H1 (cell line): ENCODE measurements at regions not wholly inside any gene's neighbourhood (a gene's known extent, or its start where the extent isn't known, plus 50 kb on each side); places are given as distances from the start of the nearest gene placed in this dataset.

Experiments used
- ASH2L ChIP-seq: fragments of 200-600, 300-600 bp; sonication (generic); IDR thresholded peaks from one replicate; pipeline ENCODE4 v1.7.1; 2017; ENCODE audit warnings: low read length
- BRCA1 ChIP-seq: IDR thresholded peaks from 2 replicates; pipeline ENCODE4 v1.6.1; 2012; ENCODE audit warnings: low read depth, low read length, improper control_type of control experiment
- CBX8 ChIP-seq: fragments of 300-800, 300-1000 bp; sonication (generic); IDR thresholded peaks from 2 replicates; pipeline ENCODE4 v1.7.1; 2016; ENCODE audit warnings: low read depth, low read length, borderline replicate concordance
- KDM1A ChIP-seq: fragments of 200-600, 300-600 bp; sonication (generic); IDR thresholded peaks from 2 replicates; pipeline ENCODE4 v1.7.1; 2016; ENCODE audit warnings: mild to moderate bottlenecking, low read length, borderline replicate concordance
- SAP30 ChIP-seq: fragments of 300-600 bp; sonication (generic); IDR thresholded peaks from 2 replicates; pipeline ENCODE4 v1.7.1; 2012; ENCODE audit warnings: low read length, moderate library complexity, mild to moderate bottlenecking, inconsistent platforms; ENCODE audit not compliant: insufficient read depth, insufficient replicate concordance
- ZNF274 ChIP-seq: IDR thresholded peaks from 2 replicates; pipeline ENCODE4 v1.7.0; 2012; ENCODE audit warnings: low read length, borderline replicate concordance; ENCODE audit errors: extremely low read depth
- TF ChIP-seq, protein P1 (sequence below): fragments of 300-600 bp; sonication (generic); IDR thresholded peaks from 2 replicates; pipeline ENCODE4 v1.7.1; 2012; ENCODE audit warnings: low read length, moderate library complexity, mild to moderate bottlenecking, inconsistent platforms; ENCODE audit not compliant: insufficient replicate concordance
- TF ChIP-seq, protein P2 (sequence below): IDR thresholded peaks from 2 replicates; pipeline ENCODE4 v1.6.1; 2011; ENCODE audit warnings: low read depth, mild to moderate bottlenecking, low read length; ENCODE audit not compliant: insufficient read depth
- TF ChIP-seq, protein P3 (sequence below): IDR thresholded peaks from 2 replicates; pipeline ENCODE4 v1.6.1; 2012; ENCODE audit warnings: low read length, inconsistent platforms

DNA sequence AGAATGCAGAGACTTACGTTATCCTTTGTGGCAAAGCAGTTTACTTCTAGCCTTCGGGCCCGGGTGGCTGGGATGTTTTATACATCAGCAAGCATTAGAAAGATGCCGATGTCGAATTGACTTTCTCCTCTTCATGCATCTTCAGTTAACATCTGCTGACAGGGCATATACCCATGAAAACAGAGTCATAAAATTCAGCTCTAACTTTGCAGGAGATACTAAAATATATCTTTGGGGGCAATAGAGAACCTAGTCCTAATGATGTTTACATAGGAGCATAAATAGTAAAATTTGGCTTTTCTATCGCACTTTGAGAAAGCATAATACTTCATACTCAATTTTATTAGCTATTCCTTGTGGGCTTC is 247.9 kb downstream of the PRELID2 start (continued):
- TF ChIP-seq, protein P1, sequence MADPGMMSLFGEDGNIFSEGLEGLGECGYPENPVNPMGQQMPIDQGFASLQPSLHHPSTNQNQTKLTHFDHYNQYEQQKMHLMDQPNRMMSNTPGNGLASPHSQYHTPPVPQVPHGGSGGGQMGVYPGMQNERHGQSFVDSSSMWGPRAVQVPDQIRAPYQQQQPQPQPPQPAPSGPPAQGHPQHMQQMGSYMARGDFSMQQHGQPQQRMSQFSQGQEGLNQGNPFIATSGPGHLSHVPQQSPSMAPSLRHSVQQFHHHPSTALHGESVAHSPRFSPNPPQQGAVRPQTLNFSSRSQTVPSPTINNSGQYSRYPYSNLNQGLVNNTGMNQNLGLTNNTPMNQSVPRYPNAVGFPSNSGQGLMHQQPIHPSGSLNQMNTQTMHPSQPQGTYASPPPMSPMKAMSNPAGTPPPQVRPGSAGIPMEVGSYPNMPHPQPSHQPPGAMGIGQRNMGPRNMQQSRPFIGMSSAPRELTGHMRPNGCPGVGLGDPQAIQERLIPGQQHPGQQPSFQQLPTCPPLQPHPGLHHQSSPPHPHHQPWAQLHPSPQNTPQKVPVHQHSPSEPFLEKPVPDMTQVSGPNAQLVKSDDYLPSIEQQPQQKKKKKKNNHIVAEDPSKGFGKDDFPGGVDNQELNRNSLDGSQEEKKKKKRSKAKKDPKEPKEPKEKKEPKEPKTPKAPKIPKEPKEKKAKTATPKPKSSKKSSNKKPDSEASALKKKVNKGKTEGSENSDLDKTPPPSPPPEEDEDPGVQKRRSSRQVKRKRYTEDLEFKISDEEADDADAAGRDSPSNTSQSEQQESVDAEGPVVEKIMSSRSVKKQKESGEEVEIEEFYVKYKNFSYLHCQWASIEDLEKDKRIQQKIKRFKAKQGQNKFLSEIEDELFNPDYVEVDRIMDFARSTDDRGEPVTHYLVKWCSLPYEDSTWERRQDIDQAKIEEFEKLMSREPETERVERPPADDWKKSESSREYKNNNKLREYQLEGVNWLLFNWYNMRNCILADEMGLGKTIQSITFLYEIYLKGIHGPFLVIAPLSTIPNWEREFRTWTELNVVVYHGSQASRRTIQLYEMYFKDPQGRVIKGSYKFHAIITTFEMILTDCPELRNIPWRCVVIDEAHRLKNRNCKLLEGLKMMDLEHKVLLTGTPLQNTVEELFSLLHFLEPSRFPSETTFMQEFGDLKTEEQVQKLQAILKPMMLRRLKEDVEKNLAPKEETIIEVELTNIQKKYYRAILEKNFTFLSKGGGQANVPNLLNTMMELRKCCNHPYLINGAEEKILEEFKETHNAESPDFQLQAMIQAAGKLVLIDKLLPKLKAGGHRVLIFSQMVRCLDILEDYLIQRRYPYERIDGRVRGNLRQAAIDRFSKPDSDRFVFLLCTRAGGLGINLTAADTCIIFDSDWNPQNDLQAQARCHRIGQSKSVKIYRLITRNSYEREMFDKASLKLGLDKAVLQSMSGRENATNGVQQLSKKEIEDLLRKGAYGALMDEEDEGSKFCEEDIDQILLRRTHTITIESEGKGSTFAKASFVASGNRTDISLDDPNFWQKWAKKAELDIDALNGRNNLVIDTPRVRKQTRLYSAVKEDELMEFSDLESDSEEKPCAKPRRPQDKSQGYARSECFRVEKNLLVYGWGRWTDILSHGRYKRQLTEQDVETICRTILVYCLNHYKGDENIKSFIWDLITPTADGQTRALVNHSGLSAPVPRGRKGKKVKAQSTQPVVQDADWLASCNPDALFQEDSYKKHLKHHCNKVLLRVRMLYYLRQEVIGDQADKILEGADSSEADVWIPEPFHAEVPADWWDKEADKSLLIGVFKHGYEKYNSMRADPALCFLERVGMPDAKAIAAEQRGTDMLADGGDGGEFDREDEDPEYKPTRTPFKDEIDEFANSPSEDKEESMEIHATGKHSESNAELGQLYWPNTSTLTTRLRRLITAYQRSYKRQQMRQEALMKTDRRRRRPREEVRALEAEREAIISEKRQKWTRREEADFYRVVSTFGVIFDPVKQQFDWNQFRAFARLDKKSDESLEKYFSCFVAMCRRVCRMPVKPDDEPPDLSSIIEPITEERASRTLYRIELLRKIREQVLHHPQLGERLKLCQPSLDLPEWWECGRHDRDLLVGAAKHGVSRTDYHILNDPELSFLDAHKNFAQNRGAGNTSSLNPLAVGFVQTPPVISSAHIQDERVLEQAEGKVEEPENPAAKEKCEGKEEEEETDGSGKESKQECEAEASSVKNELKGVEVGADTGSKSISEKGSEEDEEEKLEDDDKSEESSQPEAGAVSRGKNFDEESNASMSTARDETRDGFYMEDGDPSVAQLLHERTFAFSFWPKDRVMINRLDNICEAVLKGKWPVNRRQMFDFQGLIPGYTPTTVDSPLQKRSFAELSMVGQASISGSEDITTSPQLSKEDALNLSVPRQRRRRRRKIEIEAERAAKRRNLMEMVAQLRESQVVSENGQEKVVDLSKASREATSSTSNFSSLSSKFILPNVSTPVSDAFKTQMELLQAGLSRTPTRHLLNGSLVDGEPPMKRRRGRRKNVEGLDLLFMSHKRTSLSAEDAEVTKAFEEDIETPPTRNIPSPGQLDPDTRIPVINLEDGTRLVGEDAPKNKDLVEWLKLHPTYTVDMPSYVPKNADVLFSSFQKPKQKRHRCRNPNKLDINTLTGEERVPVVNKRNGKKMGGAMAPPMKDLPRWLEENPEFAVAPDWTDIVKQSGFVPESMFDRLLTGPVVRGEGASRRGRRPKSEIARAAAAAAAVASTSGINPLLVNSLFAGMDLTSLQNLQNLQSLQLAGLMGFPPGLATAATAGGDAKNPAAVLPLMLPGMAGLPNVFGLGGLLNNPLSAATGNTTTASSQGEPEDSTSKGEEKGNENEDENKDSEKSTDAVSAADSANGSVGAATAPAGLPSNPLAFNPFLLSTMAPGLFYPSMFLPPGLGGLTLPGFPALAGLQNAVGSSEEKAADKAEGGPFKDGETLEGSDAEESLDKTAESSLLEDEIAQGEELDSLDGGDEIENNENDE = no peak
- TF ChIP-seq ASH2L = no peak
- TF ChIP-seq, protein P2, sequence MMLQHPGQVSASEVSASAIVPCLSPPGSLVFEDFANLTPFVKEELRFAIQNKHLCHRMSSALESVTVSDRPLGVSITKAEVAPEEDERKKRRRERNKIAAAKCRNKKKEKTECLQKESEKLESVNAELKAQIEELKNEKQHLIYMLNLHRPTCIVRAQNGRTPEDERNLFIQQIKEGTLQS = no peak
- no peak for TF ChIP-seq KDM1A
- TF ChIP-seq SAP30 = no peak
- TF ChIP-seq, protein P3, sequence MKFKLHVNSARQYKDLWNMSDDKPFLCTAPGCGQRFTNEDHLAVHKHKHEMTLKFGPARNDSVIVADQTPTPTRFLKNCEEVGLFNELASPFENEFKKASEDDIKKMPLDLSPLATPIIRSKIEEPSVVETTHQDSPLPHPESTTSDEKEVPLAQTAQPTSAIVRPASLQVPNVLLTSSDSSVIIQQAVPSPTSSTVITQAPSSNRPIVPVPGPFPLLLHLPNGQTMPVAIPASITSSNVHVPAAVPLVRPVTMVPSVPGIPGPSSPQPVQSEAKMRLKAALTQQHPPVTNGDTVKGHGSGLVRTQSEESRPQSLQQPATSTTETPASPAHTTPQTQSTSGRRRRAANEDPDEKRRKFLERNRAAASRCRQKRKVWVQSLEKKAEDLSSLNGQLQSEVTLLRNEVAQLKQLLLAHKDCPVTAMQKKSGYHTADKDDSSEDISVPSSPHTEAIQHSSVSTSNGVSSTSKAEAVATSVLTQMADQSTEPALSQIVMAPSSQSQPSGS = no peak
- no peak for TF ChIP-seq CBX8
- no peak for TF ChIP-seq ZNF274
- no peak for TF ChIP-seq BRCA1
